ENCODE measurements at regions not wholly inside any gene's neighbourhood (a gene's known extent, or its start where the extent isn't known, plus 50 kb on each side); places are given as distances from the start of the nearest gene placed in this dataset.

GRCh38 chr5:100965291-100965690, 62.2 kb upstream of the ST8SIA4 start:
- no peak for TF ChIP-seq YY1 (IDR thresholded peaks at IDR 0.05)
- TF ChIP-seq MAX (IDR thresholded peaks at IDR 0.05): no peak
- TF ChIP-seq CTCF (IDR thresholded peaks at IDR 0.05; ENCODE audit: low read depth, low read length, missing input control): no peak
- TF ChIP-seq JUND (IDR thresholded peaks at IDR 0.05): no peak

All from liver (tissue), 3 donors.